ENCODE measurements at regions not wholly inside any gene's neighbourhood (a gene's known extent, or its start where the extent isn't known, plus 50 kb on each side); places are given as distances from the start of the nearest gene placed in this dataset.
A peak's percentile ranks its signal among the peaks of the same experiment; 100 is the strongest.

DNA sequence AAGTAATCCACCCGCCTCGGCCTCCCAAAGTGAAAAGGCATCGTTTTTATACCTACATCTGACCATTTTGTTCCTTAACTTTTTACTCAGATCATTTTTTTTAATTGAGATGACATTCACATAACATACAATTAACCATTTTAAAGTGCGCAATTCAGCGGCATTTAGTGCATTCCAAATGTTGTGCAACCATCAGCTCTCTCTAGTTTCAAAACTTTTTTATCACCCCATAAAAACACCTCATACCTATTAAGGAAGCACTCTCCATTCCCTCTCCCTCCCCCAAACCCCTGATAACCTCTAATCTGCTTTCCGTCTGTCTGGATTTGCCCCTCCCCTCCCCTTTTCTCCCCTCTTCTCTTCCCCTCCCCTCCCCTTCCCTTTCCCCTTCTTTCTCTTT, 310.1 kb downstream of the UACA start:
- BruUV-seq (replicated peaks) = no TSS peak
- no peaks in the 10 kb centered on the region for H3K79me2 ChIP-seq (ENCODE audit: control insufficient read depth, insufficient read depth, low read length)
- TF ChIP-seq ZNF512 (tag; IDR thresholded peaks at IDR 0.05) = peak; percentile 70; the same call in 1 of the 2 replicates
- TF ChIP-seq U2AF2 (optimal IDR thresholded peaks at IDR 0.05; ENCODE audit: low read depth, low read length) = no peak
- TF ChIP-seq ZNF707 (CRISPR knock-in tag; conservative IDR thresholded peaks at IDR 0.05) = no peak
- TF ChIP-seq GABPB2 (CRISPR knock-in tag; conservative IDR thresholded peaks at IDR 0.05) = no peak
- peak; percentile 81 for TF ChIP-seq CEBPB (tag; IDR thresholded peaks at IDR 0.05)
- peak; percentile 36; the same call in 1 of the 2 replicates for TF ChIP-seq VEZF1 (CRISPR knock-in tag; IDR thresholded peaks at IDR 0.05)
- no peak for TF ChIP-seq CEBPG (CRISPR knock-in tag; IDR thresholded peaks at IDR 0.05)
- TF ChIP-seq CEBPG (tag; conservative IDR thresholded peaks at IDR 0.05 in 1 of 2, IDR thresholded peaks at IDR 0.05 in 1 of 2) = peak in 1 of 2 experiments; percentile 65; a peak in 2 of 4 replicates
- TF ChIP-seq KAT7 (CRISPR knock-in tag; IDR thresholded peaks at IDR 0.05; ENCODE audit: borderline replicate concordance) = no peak
- TF ChIP-seq MTA1 (IDR thresholded peaks at IDR 0.05; ENCODE audit: borderline replicate concordance) = 0 out of 2 replicates have a peak, but pooled peaks have one; percentile 42
- no peak for TF ChIP-seq TGIF2 (CRISPR knock-in tag; IDR thresholded peaks at IDR 0.05)
- TF ChIP-seq RCOR1 (IDR thresholded peaks at IDR 0.05; ENCODE audit: borderline replicate concordance in 1 of 2, low read depth in 2 of 2, low read length in 2 of 2) = peak in 1 of 2 experiments; percentile 37; a peak in 1 of 4 replicates
- TF ChIP-seq ZNF507 (tag; conservative IDR thresholded peaks at IDR 0.05) = no peak
- no peak for TF ChIP-seq GTF2B (IDR thresholded peaks at IDR 0.05; ENCODE audit: extremely low read depth, insufficient read length)
- no peak for TF ChIP-seq POLR2H (tag; IDR thresholded peaks at IDR 0.05; ENCODE audit: low read depth)
- no peak for TF ChIP-seq MAZ (CRISPR knock-in tag; conservative IDR thresholded peaks at IDR 0.05 in 1 of 2, IDR thresholded peaks at IDR 0.05 in 1 of 2)
- H2AFZ ChIP-seq (ENCODE audit: low read depth, low read length) = no peak overlapping the region
- WGBS (ENCODE audit: insufficient coverage, low coverage, missing lambda C conversion rate) = 46% methylated on average over 5 of the region's 6 CpGs
- in situ Hi-C loops (cut with MboI) = no loop called here
- H3K9me3 ChIP-seq (replicated peaks; ENCODE audit: control insufficient read depth, insufficient read depth, low read depth, low read length) = no peaks in the 10 kb centered on the region
- no peak overlapping the region for H3K4me3 ChIP-seq
- H3K4me1 ChIP-seq (replicated peaks in 1 of 2; ENCODE audit: control insufficient read depth in 2 of 2, insufficient read depth in 2 of 2, low read length in 2 of 2) = peaks cover 21 to 29% of the 10 kb centered on the region in 2 experiments; a peak in 4 of 5 replicates
- DNase-seq (ENCODE audit: extremely low read depth in 1 of 4, low spot score in 3 of 4) (no peak), ATAC-seq (no peak), FAIRE-seq (no peak)
- no peak overlapping the region for H3K9ac ChIP-seq (ENCODE audit: insufficient read depth in 1 of 2, low read depth in 2 of 2, low read length in 2 of 2)
- ChIA-PET CTCF (ENCODE audit: low intra/inter-chr PET ratio) (no interaction called here), POLR2A (interaction anchor here (1.0 to 1.4 kb wide), 3 partner anchors 18 to 1000 kb away, joined by 3 read pairs; partner anchors contain the start of gene RPLP1)
- intact Hi-C loops (cut with micrococcal nuclease) = no loop called here
- no peaks in the 10 kb centered on the region for H3K36me3 ChIP-seq (ENCODE audit: control insufficient read depth, insufficient read depth, low read length)
- no peak overlapping the region for H3K4me2 ChIP-seq (ENCODE audit: insufficient read depth, low read length)
- no peaks in the 10 kb centered on the region for H4K20me1 ChIP-seq (replicated peaks; ENCODE audit: control insufficient read depth, insufficient read depth, low read length)
- H3K27me3 ChIP-seq (ENCODE audit: control insufficient read depth in 2 of 2, insufficient read depth in 2 of 2, low read length in 2 of 2) = no peaks in the 10 kb centered on the region
- H3K27ac ChIP-seq (ENCODE audit: extremely low read depth, low read depth, low read length) = no peak overlapping the region
- peaks cover 4% of the 10 kb centered on the region for H3K9me1 ChIP-seq (ENCODE audit: control insufficient read depth, insufficient read depth, low read length)
